GM12892 (cell line): ENCODE measurements at regions not wholly inside any gene's neighbourhood (a gene's known extent, or its start where the extent isn't known, plus 50 kb on each side); places are given as distances from the start of the nearest gene placed in this dataset.

Experiments used
- DNase-seq: peaks from one replicate; pipeline ENCODE4 v3.0.0; 2011; ENCODE audit not compliant: insufficient read length
- FAIRE-seq: peaks from 2 replicates; lab custom pipeline; 2011; peaks lifted over from hg19 to GRCh38; lab: Jason Lieb, UNC
- POLR2A ChIP-seq: IDR thresholded peaks from 2 replicates; pipeline ENCODE4 v1.6.1; 2011; ENCODE audit warnings: low read depth, low read length, control low read depth
- POLR2AphosphoS5 ChIP-seq: IDR thresholded peaks from 2 replicates; pipeline ENCODE4 v1.6.1; 2011; ENCODE audit warnings: low read depth, low read length, control low read depth
- TAF1 ChIP-seq: IDR thresholded peaks from 2 replicates; pipeline ENCODE4 v1.6.1; 2011; ENCODE audit warnings: low read depth, mild to moderate bottlenecking, control low read depth, low read length, borderline replicate concordance

GRCh38 chr15:91611561-91612323 lies 241.8 kb upstream of the SLCO3A1 start:
- TF ChIP-seq POLR2AphosphoS5 (no peak), TAF1 (no peak), POLR2A (no peak)
- DNase-seq (no peak), FAIRE-seq (no peak)

GRCh38 chr15:91620229-91620628 lies 233.3 kb upstream of the SLCO3A1 start:
- no peak for FAIRE-seq
- DNase-seq: no peak
- no peak for TF ChIP-seq POLR2A

- FAIRE-seq: no peak
- no peak for DNase-seq
- TF ChIP-seq TAF1 (no peak), POLR2AphosphoS5 (no peak), POLR2A (no peak)
Observed at GRCh38 chr15:91622235-91622634, 231.3 kb upstream of the SLCO3A1 start.

GRCh38 chr15:91622711-91623342 lies 230.7 kb upstream of the SLCO3A1 start:
- FAIRE-seq: no peak
- TF ChIP-seq TAF1 (no peak), POLR2A (no peak), POLR2AphosphoS5 (no peak)
- no peak for DNase-seq

GRCh38 chr15:91624353-91624968 lies 229.0 kb upstream of the SLCO3A1 start:
- no peak for DNase-seq
- TF ChIP-seq TAF1 (no peak), POLR2AphosphoS5 (no peak), POLR2A (no peak)
- FAIRE-seq: no peak

GRCh38 chr15:91625506-91625905 lies 228.0 kb upstream of the SLCO3A1 start:
- FAIRE-seq (no peak), DNase-seq (no peak)
- TF ChIP-seq POLR2AphosphoS5 (no peak), POLR2A (no peak), TAF1 (no peak)

GRCh38 chr15:91627473-91628278 lies 225.8 kb upstream of the SLCO3A1 start:
- no peak for TF ChIP-seq POLR2AphosphoS5
- no peak for TF ChIP-seq POLR2A
- TF ChIP-seq TAF1: no peak
- no peak for DNase-seq
- FAIRE-seq: no peak

- DNase-seq (no peak), FAIRE-seq (no peak)
- TF ChIP-seq POLR2AphosphoS5 (no peak), POLR2A (no peak), TAF1 (no peak)
Observed at GRCh38 chr15:91630090-91630489, 223.4 kb upstream of the SLCO3A1 start.

GRCh38 chr15:91632176-91632575 lies 221.3 kb upstream of the SLCO3A1 start:
- FAIRE-seq (no peak), DNase-seq (no peak)
- TF ChIP-seq TAF1: no peak
- no peak for TF ChIP-seq POLR2A
- no peak for TF ChIP-seq POLR2AphosphoS5

- TF ChIP-seq TAF1 (no peak), POLR2AphosphoS5 (no peak), POLR2A (no peak)
- DNase-seq (no peak), FAIRE-seq (no peak)
Observed at GRCh38 chr15:91632981-91633380, 220.5 kb upstream of the SLCO3A1 start.

- TF ChIP-seq POLR2A (no peak), POLR2AphosphoS5 (no peak), TAF1 (no peak)
- DNase-seq (no peak), FAIRE-seq (no peak)
Observed at GRCh38 chr15:91634179-91634578, 219.3 kb upstream of the SLCO3A1 start.

GRCh38 chr15:91635080-91635479 lies 218.4 kb upstream of the SLCO3A1 start:
- DNase-seq (no peak), FAIRE-seq (no peak)
- TF ChIP-seq POLR2AphosphoS5 (no peak), TAF1 (no peak), POLR2A (no peak)

- DNase-seq (no peak), FAIRE-seq (no peak)
- TF ChIP-seq POLR2A (no peak), POLR2AphosphoS5 (no peak), TAF1 (no peak)
Observed at GRCh38 chr15:91635641-91636040, 217.9 kb upstream of the SLCO3A1 start.
